GM12872 (cell line): ENCODE measurements at regions not wholly inside any gene's neighbourhood (a gene's known extent, or its start where the extent isn't known, plus 50 kb on each side); places are given as distances from the start of the nearest gene placed in this dataset.

ENCODE experiments used
- CTCF ChIP-seq: IDR thresholded peaks from 3 replicates; pipeline ENCODE4 v1.5.1; 2011; ENCODE audit warnings: low read depth, mild to moderate bottlenecking, low read length, moderate library complexity; ENCODE audit not compliant: insufficient read depth

DNA sequence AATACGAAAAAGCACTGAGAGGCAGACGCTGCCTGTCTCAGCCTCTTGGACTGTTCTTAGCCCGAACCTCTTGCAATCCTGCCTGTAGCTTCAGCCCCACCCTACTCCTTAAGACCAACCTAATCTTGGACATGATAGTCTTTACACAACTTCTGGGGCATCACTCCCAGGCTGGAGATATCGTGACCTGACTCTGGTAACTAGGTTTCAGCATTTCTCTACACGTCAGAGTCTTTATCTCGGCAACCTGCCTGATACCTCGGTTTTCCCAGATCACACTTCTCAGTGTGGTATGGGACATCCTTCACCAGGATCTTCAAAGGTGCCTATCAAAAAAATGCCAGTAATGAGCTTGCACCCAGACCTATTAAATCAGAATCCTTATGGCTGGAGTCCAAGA is 590.2 kb upstream of the KCNMB2 start:
- no peak for TF ChIP-seq CTCF

DNA sequence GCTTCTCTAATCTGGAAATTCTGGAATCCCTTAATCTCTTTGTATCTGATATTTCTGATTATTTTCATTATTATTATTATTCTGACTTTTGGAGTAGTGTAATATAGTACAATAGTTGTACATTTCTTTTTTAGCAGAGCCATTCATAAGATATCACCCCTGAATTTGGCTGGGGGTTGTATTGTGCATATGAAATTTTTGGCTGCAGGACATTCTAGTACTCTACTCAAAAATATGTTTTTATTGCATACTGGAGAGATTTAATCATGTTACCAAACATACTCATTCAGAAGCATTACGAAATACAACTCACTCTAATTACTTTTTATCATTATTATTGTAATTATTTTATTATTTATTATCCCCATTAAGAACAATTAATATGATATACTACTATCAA is 589.7 kb upstream of the KCNMB2 start:
- TF ChIP-seq CTCF: no peak

GRCh38 chr3:177946936-177947335 is 589.3 kb upstream of the KCNMB2 start:
- TF ChIP-seq CTCF: no peak

DNA sequence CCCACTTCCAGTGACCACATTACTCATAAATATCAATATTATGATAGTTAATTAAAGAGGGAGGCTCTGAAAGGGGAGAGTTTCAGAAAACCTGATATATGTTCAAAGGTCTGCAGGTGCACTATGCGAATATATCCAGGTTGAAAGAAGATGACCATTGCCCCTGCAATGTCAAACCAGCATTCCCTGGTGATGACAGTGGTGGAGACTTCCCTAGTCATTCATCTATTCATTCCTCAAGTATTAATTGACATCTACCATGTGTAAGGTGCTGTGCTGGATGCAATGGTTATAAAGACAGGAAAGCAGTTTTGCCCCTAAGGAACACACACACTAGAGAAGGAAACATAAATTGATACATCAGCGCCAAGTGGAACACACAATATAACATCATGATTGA is 588.3 kb upstream of the KCNMB2 start:
- TF ChIP-seq CTCF: no peak

DNA sequence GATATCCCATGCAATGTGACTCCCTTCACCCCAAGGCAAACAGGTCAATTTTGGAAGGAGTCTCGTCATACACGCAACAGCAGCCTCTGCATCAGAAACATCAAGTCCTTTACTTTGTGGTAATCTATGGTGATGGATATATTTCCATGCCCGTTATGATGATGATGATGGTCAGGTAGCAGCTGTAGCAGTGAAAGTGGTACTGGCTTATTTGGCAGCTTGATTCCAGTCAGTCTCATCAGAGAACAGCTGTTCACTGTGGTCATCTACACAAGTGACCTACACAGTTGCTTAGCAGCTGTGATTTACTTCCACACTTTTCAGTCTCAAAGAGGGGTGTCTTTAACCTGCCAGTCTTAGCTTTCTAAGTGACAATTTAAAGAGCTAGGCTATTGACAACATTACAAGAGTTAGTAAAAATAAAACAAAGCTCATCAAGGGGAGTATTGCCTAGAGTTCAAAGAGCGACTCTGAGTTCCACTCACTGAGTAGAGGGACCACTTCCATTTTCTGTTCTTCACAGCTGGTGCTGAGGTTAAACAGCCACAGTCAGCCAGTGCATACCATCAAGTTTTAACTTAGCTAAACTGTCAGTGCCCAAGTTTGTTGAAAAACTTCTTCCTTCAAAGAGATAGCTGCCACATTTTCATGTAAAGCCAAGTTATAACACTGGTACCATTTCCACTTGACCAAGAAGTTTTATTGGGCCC is 587.4 kb upstream of the KCNMB2 start:
- no peak for TF ChIP-seq CTCF

DNA sequence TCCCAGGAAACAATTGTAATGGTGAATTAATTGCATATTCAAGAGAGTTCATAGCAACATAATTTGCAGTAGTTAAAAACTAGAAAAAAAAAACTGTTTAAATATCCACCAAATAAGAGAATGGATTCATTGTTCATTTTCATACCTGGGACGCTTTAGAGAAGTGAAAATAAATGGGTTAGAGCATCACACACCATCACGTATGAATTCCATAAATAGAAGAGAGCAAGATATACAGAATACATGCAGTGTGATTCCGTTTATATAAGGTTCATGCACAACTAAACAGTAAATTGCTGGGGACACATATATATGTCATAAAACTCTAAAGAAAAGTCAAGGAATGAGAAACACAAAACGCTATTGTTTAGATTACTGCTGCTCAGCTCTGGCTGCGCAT is 577.0 kb upstream of the KCNMB2 start:
- TF ChIP-seq CTCF: no peak

DNA sequence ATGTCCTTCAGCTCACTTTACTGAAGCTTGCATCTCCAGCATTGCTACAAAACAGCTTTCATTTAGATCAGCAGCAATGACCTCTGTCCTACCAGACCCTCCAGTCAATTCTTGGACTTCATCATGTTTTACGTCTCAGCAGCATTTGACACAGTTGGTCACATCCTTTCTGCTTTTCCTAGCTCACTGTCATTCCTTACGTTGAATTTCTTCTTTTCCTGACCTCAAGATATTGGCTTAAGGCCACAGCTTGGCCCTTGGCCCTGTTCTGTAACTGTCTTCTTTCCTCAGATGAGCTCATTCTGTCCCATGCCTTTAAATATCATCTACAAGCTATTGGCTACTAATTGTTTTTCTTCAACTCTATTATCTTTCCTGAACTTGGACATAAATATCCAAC is 576.2 kb upstream of the KCNMB2 start:
- no peak for TF ChIP-seq CTCF
